ENCODE measurements at regions not wholly inside any gene's neighbourhood (a gene's known extent, or its start where the extent isn't known, plus 50 kb on each side); places are given as distances from the start of the nearest gene placed in this dataset.

DNA sequence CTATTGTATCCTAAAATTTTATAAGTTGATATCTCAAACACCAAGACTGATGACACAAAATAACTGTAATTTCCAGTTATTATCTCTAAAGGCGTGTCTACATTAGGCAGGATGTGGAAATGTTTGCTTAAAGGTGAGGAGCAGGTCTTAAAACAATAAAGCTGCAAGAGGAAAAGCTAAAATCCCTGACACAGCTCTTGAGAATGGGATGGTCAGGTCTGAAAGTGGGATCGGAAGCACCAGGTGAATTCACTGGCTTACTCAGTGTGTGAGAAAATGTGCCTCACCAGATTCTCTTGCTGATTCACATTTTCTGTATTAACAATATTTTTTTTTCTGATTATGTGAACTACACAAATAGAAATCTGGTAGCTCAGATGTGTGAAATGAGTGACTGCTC is 421.9 kb upstream of the ADAMTS5 start:
- peaks cover 3% of the 10 kb centered on the region for H3K27me3 Mint-ChIP-seq (ENCODE audit: low read depth, poor library complexity)
- TF ChIP-seq, protein P1, sequence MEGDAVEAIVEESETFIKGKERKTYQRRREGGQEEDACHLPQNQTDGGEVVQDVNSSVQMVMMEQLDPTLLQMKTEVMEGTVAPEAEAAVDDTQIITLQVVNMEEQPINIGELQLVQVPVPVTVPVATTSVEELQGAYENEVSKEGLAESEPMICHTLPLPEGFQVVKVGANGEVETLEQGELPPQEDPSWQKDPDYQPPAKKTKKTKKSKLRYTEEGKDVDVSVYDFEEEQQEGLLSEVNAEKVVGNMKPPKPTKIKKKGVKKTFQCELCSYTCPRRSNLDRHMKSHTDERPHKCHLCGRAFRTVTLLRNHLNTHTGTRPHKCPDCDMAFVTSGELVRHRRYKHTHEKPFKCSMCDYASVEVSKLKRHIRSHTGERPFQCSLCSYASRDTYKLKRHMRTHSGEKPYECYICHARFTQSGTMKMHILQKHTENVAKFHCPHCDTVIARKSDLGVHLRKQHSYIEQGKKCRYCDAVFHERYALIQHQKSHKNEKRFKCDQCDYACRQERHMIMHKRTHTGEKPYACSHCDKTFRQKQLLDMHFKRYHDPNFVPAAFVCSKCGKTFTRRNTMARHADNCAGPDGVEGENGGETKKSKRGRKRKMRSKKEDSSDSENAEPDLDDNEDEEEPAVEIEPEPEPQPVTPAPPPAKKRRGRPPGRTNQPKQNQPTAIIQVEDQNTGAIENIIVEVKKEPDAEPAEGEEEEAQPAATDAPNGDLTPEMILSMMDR (IDR thresholded peaks at IDR 0.05), result no peak
- no peaks in the 10 kb centered on the region for H3K36me3 Mint-ChIP-seq (ENCODE audit: low read depth)
- H3K9me3 Mint-ChIP-seq, result no peaks in the 10 kb centered on the region
- no peak overlapping the region for H3K27ac Mint-ChIP-seq
- no peak overlapping the region for H3K4me3 Mint-ChIP-seq
- no peaks in the 10 kb centered on the region for H3K4me1 Mint-ChIP-seq
- no peak for DNase-seq

DNA sequence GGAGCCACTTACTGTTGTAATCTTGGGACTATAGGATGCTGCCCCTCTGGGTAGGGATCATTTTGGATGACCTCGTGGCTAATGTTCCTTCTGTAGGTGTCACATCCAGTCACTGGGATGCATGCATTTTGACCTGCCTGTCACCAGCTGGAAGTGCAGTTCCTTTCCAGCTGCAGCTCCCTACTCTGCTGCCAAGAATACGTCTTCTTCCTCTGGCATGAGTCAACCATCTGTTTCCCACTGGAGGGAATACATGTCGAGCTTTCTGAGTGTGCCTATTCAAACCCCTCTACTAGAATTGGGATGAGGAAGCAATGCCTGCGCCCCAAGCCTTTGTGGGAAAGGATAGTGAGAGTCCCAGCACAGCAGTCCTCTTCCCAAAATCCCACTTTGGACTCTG is 415.5 kb upstream of the ADAMTS5 start:
- H3K27me3 Mint-ChIP-seq (ENCODE audit: low read depth, poor library complexity), result peaks cover 12% of the 10 kb centered on the region
- H3K4me1 Mint-ChIP-seq, result no peaks in the 10 kb centered on the region
- H3K9me3 Mint-ChIP-seq, result no peaks in the 10 kb centered on the region
- TF ChIP-seq, protein P1 (IDR thresholded peaks at IDR 0.05), result no peak
- no peak for DNase-seq
- no peak overlapping the region for H3K27ac Mint-ChIP-seq
- H3K36me3 Mint-ChIP-seq (ENCODE audit: low read depth), result no peaks in the 10 kb centered on the region
- H3K4me3 Mint-ChIP-seq, result no peak overlapping the region

DNA sequence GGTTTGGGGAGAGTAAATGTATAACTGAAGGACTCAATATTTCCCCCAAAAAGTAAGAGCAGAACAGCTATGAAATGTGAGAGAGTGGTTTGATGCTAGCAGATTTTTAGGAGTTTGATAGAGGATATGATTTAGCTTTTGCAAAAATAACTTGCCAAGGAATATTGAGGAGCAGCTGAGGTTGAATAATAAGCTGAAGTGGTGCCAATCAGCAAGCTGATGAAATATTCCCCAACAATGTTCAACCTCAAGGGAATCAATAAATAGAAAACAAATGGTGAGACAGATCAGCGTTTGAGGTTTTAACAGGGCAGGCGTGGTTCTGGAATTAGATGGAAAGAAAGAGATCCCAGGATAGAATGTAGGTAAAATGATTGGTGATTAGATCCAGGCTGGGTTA is 413.4 kb upstream of the ADAMTS5 start:
- Mint-ChIP-seq H3K9me3 (no peaks in the 10 kb centered on the region), H3K36me3 (ENCODE audit: low read depth) (no peaks in the 10 kb centered on the region), H3K27ac (no peak overlapping the region), H3K4me3 (no peak overlapping the region), H3K27me3 (ENCODE audit: low read depth, poor library complexity) (peaks cover 16% of the 10 kb centered on the region), H3K4me1 (no peaks in the 10 kb centered on the region)
- no peak for DNase-seq
- TF ChIP-seq, protein P1 (IDR thresholded peaks at IDR 0.05), result no peak

DNA sequence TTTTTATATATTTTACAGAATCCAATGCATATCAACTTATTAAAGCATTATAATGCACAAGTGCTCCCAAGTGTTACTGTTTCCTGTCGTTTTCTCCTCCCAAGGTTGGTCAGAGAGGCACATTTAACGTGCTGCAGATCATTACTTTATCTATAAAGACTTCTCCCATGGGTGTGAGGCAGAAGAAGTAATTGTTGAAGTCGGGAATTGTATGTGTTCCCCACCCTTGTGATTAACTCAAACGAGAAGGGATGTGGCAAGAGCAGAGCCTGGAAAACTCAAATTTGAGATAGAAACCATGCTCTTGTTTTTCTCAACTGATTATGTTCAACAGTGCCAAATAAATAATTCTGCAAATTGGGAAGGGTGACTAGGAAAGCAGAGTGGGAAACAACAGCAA is 412.5 kb upstream of the ADAMTS5 start:
- DNase-seq, result no peak
- Mint-ChIP-seq H3K27me3 (ENCODE audit: low read depth, poor library complexity) (peaks cover 16% of the 10 kb centered on the region), H3K27ac (no peak overlapping the region), H3K4me1 (no peaks in the 10 kb centered on the region), H3K36me3 (ENCODE audit: low read depth) (no peaks in the 10 kb centered on the region), H3K4me3 (no peak overlapping the region), H3K9me3 (no peaks in the 10 kb centered on the region)
- TF ChIP-seq, protein P1 (IDR thresholded peaks at IDR 0.05), result no peak

DNA sequence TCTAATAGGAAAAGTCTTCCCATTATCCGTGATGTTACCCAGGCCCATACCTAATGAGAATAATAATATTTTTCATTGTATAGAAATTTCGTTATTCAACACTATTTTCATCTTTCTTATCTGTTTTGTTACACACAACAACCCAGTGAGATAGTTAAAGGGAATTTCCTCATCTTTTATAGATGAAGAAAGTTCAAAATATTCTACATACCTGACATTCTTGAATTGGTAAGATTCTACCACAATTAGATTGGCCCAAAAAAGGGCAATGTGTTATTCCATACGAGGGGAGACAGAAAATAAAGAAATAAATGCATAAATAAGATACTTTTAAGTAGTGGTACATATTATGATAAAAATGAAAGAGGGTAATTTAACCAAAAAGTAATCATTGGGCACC is 405.5 kb upstream of the ADAMTS5 start:
- no peak for DNase-seq
- H3K9me3 Mint-ChIP-seq, result no peaks in the 10 kb centered on the region
- TF ChIP-seq, protein P1 (IDR thresholded peaks at IDR 0.05), result no peak
- H3K36me3 Mint-ChIP-seq (ENCODE audit: low read depth), result no peaks in the 10 kb centered on the region
- no peak overlapping the region for H3K27ac Mint-ChIP-seq
- H3K4me1 Mint-ChIP-seq, result no peaks in the 10 kb centered on the region
- H3K4me3 Mint-ChIP-seq, result no peak overlapping the region
- H3K27me3 Mint-ChIP-seq (ENCODE audit: low read depth, poor library complexity), result peaks cover 4% of the 10 kb centered on the region

DNA sequence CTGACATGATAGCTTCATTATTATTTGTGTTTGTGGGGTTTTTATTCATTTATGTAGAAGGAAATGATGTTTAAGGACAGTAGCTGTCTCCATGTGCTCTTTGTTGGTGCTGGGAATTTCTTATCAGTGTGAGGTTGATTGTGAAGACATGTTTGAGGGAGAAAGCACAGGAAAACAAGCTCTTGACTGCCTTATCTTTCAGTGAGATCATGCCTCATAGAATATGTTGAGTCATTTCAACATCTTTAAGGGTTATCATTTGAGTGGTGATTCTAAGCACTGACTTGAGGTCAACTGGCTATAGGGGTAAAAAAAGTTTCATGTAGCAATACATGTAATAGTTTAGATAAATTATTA is 405.1 kb upstream of the ADAMTS5 start:
- DNase-seq, result no peak
- no peaks in the 10 kb centered on the region for H3K9me3 Mint-ChIP-seq
- no peak overlapping the region for H3K27ac Mint-ChIP-seq
- H3K4me3 Mint-ChIP-seq, result no peak overlapping the region
- no peaks in the 10 kb centered on the region for H3K27me3 Mint-ChIP-seq (ENCODE audit: low read depth, poor library complexity)
- H3K36me3 Mint-ChIP-seq (ENCODE audit: low read depth), result no peaks in the 10 kb centered on the region
- H3K4me1 Mint-ChIP-seq, result no peaks in the 10 kb centered on the region
- TF ChIP-seq, protein P1 (IDR thresholded peaks at IDR 0.05), result no peak

Data from nephron progenitor cell (in vitro differentiated cells).